ENCODE measurements at regions not wholly inside any gene's neighbourhood (a gene's known extent, or its start where the extent isn't known, plus 50 kb on each side); places are given as distances from the start of the nearest gene placed in this dataset.
"Not testable (repeated sequence)": the region's sequence is repeated elsewhere in the genome, so short reads cannot be mapped to it uniquely, and the experiment has no call there.

GRCh38 chr2:8368463-8368862, 313.4 kb upstream of the ID2 start:
- DNase-seq: no peak

GRCh38 chr2:8369522-8369921, 312.3 kb upstream of the ID2 start:
- no peak for DNase-seq

- DNase-seq: no peak
Measured at GRCh38 chr2:8370258-8370802, 311.5 kb upstream of the ID2 start.

GRCh38 chr2:8371653-8372052, 310.2 kb upstream of the ID2 start:
- no peak for DNase-seq

- DNase-seq: no peak
Measured at GRCh38 chr2:8374782-8375181, 307.1 kb upstream of the ID2 start.

- DNase-seq: peak in 1 of 2 donors; percentile 8
Measured at GRCh38 chr2:8376603-8377410, 305.0 kb upstream of the ID2 start.

- DNase-seq: peak in 1 of 2 donors; percentile 19
Measured at GRCh38 chr2:8378016-8378810, 303.6 kb upstream of the ID2 start.

- no peak for DNase-seq
Measured at GRCh38 chr2:8379128-8379527, 302.7 kb upstream of the ID2 start.

GRCh38 chr2:8379549-8379948, 302.3 kb upstream of the ID2 start:
- no peak for DNase-seq

GRCh38 chr2:8380026-8380425, 301.8 kb upstream of the ID2 start:
- no peak for DNase-seq

- DNase-seq: no peak
Measured at GRCh38 chr2:8380566-8380965, 301.3 kb upstream of the ID2 start.

- DNase-seq: no peak
Measured at GRCh38 chr2:8382485-8382884, 299.4 kb upstream of the ID2 start.

GRCh38 chr2:8386748-8387147, 295.1 kb upstream of the ID2 start:
- not testable (repeated sequence) for DNase-seq

- DNase-seq: no peak
Measured at GRCh38 chr2:8388781-8389180, 293.1 kb upstream of the ID2 start.

GRCh38 chr2:8389431-8390108, 292.3 kb upstream of the ID2 start:
- DNase-seq: no peak

GRCh38 chr2:8391126-8391525, 290.7 kb upstream of the ID2 start:
- no peak for DNase-seq

GRCh38 chr2:8391584-8391983, 290.3 kb upstream of the ID2 start:
- no peak for DNase-seq

GRCh38 chr2:8392098-8392866, 289.6 kb upstream of the ID2 start:
- DNase-seq: no peak

GRCh38 chr2:8393506-8393905, 288.4 kb upstream of the ID2 start:
- no peak for DNase-seq

- DNase-seq: peak in 1 of 2 donors; percentile 24
Measured at GRCh38 chr2:8394131-8394530, 287.7 kb upstream of the ID2 start.

GRCh38 chr2:8394569-8395359, 287.1 kb upstream of the ID2 start:
- no peak for DNase-seq

GRCh38 chr2:8395718-8396117, 286.1 kb upstream of the ID2 start:
- no peak for DNase-seq
